Parathyroid adenoma (tissue), 2 donors: ENCODE measurements at regions not wholly inside any gene's neighbourhood (a gene's known extent, or its start where the extent isn't known, plus 50 kb on each side); places are given as distances from the start of the nearest gene placed in this dataset.

Source experiments
- H2AFZ ChIP-seq: fragments of 300-600 bp; sonication (generic); one replicate; pipeline ENCODE4 v1.7.0; 2017; ENCODE audit warnings: antibody characterized with exemption, mild to moderate bottlenecking
- H3K27ac ChIP-seq: fragments of 300-600 bp; sonication (generic); one replicate; pipeline ENCODE4 v1.7.0; 2017
- H3K27me3 ChIP-seq: fragments of 300-600 bp; sonication (generic); one replicate; pipeline ENCODE4 v1.7.0; 2017; ENCODE audit warnings: low read length; ENCODE audit not compliant: control insufficient read depth, insufficient read depth
- H3K36me3 ChIP-seq: fragments of 300-600 bp; sonication (generic); one replicate; pipeline ENCODE4 v1.7.0; 2017; ENCODE audit warnings: low read length; ENCODE audit not compliant: control insufficient read depth, insufficient read depth
- H3K4me1 ChIP-seq: fragments of 300-600 bp; sonication (generic); one replicate; pipeline ENCODE4 v1.7.0; 2017; ENCODE audit warnings: control low read depth
- H3K4me2 ChIP-seq: fragments of 300-600 bp; sonication (generic); one replicate; pipeline ENCODE4 v1.7.0; 2017; ENCODE audit warnings: low read length
- H3K4me3 ChIP-seq: fragments of 300-600 bp; sonication (generic); one replicate; pipeline ENCODE4 v1.7.0; 2017; ENCODE audit warnings: low read depth, low read length
- H3K79me2 ChIP-seq: fragments of 300-600 bp; sonication (generic); one replicate; pipeline ENCODE4 v1.7.0; 2017; ENCODE audit warnings: control low read depth
- H3K9ac ChIP-seq: fragments of 300-600 bp; sonication (generic); one replicate; pipeline ENCODE4 v1.7.0; 2017; ENCODE audit warnings: mild to moderate bottlenecking
- H3K9me3 ChIP-seq: fragments of 300-600 bp; sonication (generic); one replicate; pipeline ENCODE4 v1.7.0; 2017; ENCODE audit warnings: low read length; ENCODE audit not compliant: control insufficient read depth
- CTCF ChIP-seq: fragments of 300-600 bp; sonication (generic); IDR thresholded peaks from one replicate; pipeline ENCODE4 v1.7.0; 2017; ENCODE audit warnings: antibody characterized with exemption, mild to moderate bottlenecking
- donor health status: primary hyperparathyroidism.

GRCh38 chr16:62089715-62090114 lies 53.5 kb upstream of the CDH8 start:
- no peak overlapping the region for H3K9ac ChIP-seq
- H3K4me1 ChIP-seq, result no peaks in the 10 kb centered on the region
- H3K27ac ChIP-seq, result no peak overlapping the region
- H3K36me3 ChIP-seq, result no peaks in the 10 kb centered on the region
- no peak for TF ChIP-seq CTCF
- H2AFZ ChIP-seq, result no peak overlapping the region
- H3K4me3 ChIP-seq, result no peak overlapping the region
- H3K79me2 ChIP-seq, result no peaks in the 10 kb centered on the region
- H3K27me3 ChIP-seq, result no peaks in the 10 kb centered on the region
- H3K4me2 ChIP-seq, result no peak overlapping the region
- H3K9me3 ChIP-seq, result no peaks in the 10 kb centered on the region

GRCh38 chr16:62088731-62089410 lies 52.6 kb upstream of the CDH8 start:
- Histone ChIP-seq H3K4me2 (no peak overlapping the region), H3K4me1 (no peaks in the 10 kb centered on the region), H3K27me3 (no peaks in the 10 kb centered on the region), H2AFZ (no peak overlapping the region), H3K36me3 (no peaks in the 10 kb centered on the region), H3K79me2 (no peaks in the 10 kb centered on the region), H3K9ac (no peak overlapping the region), H3K27ac (no peak overlapping the region), H3K4me3 (no peak overlapping the region), H3K9me3 (no peaks in the 10 kb centered on the region)
- no peak for TF ChIP-seq CTCF
